HEK293T (cell line): ENCODE measurements at regions not wholly inside any gene's neighbourhood (a gene's known extent, or its start where the extent isn't known, plus 50 kb on each side); places are given as distances from the start of the nearest gene placed in this dataset.

Source experiments
- L3MBTL2 ChIP-seq: fragments of 450-650 bp; conservative IDR thresholded peaks from 2 replicates; pipeline ENCODE4 v1.6.1; 2016; ENCODE audit warnings: mild to moderate bottlenecking
- NFRKB ChIP-seq: fragments of 450-650 bp; IDR thresholded peaks from 2 replicates; pipeline ENCODE4 v1.6.1; 2016; ENCODE audit warnings: mild to moderate bottlenecking, moderate library complexity
- SP1 ChIP-seq: fragments of 450-650 bp; IDR thresholded peaks from 2 replicates; pipeline ENCODE4 v1.6.1; 2017

DNA sequence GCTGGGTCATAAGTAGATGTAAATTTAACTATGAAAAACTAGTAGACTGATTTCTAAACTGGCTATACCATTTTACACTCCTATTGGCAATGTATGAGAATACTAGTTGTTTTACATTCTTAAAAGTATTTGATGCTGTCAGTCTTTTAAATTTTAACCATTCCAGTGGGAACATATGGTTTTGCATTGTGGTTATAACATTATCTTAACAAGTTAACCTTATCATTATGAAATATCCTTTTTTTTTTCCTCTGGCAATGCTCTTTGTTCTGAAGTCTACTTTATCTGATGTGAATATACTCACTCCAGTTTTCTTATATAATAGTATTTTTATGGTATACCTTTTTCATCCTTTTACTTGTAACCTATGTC is 548.9 kb upstream of the CLINT1 start:
- TF ChIP-seq NFRKB = no peak
- no peak for TF ChIP-seq L3MBTL2
- no peak for TF ChIP-seq SP1
